ENCODE measurements at regions not wholly inside any gene's neighbourhood (a gene's known extent, or its start where the extent isn't known, plus 50 kb on each side); places are given as distances from the start of the nearest gene placed in this dataset.
A peak's percentile ranks its signal among the peaks of the same experiment; 100 is the strongest.

GRCh38 chr5:8647111-8647510 is 778.2 kb downstream of the MTRR start:
- DNase-seq (ENCODE audit: low read depth), result no peak
- TF ChIP-seq CTCF (IDR thresholded peaks at IDR 0.05; ENCODE audit: low read depth, low read length) (no peak), POLR2A (IDR thresholded peaks at IDR 0.05; ENCODE audit: extremely low read depth, insufficient read length) (no peak), MAX (IDR thresholded peaks at IDR 0.05; ENCODE audit: low read depth, low read length) (no peak), MYC (IDR thresholded peaks at IDR 0.05; ENCODE audit: low read depth, low read length) (no peak)
- H3K4me3 ChIP-seq (ENCODE audit: low read depth, low read length), result no peak overlapping the region

- H3K4me3 ChIP-seq (ENCODE audit: low read depth, low read length), result no peak overlapping the region
- DNase-seq (ENCODE audit: low read depth), result no peak
- no peak for TF ChIP-seq MAX (IDR thresholded peaks at IDR 0.05; ENCODE audit: low read depth, low read length)
- no peak for TF ChIP-seq CTCF (IDR thresholded peaks at IDR 0.05; ENCODE audit: low read depth, low read length)
- TF ChIP-seq MYC (IDR thresholded peaks at IDR 0.05; ENCODE audit: low read depth, low read length), result no peak
- no peak for TF ChIP-seq POLR2A (IDR thresholded peaks at IDR 0.05; ENCODE audit: extremely low read depth, insufficient read length)
These were observed 781.2 kb downstream of the MTRR start for GRCh38 chr5:8650186-8650585.

GRCh38 chr5:8660133-8660893 is 791.4 kb downstream of the MTRR start:
- no peak for DNase-seq (ENCODE audit: low read depth)
- H3K4me3 ChIP-seq (ENCODE audit: low read depth, low read length), result no peak overlapping the region
- TF ChIP-seq MAX (IDR thresholded peaks at IDR 0.05; ENCODE audit: low read depth, low read length) (no peak), CTCF (IDR thresholded peaks at IDR 0.05; ENCODE audit: low read depth, low read length) (no peak), MYC (IDR thresholded peaks at IDR 0.05; ENCODE audit: low read depth, low read length) (no peak), POLR2A (IDR thresholded peaks at IDR 0.05; ENCODE audit: extremely low read depth, insufficient read length) (no peak)

- TF ChIP-seq MAX (IDR thresholded peaks at IDR 0.05; ENCODE audit: low read depth, low read length) (0 out of 2 replicates have a peak, but pooled peaks have one; percentile 14), MYC (IDR thresholded peaks at IDR 0.05; ENCODE audit: low read depth, low read length) (no peak), POLR2A (IDR thresholded peaks at IDR 0.05; ENCODE audit: extremely low read depth, insufficient read length) (no peak), CTCF (IDR thresholded peaks at IDR 0.05; ENCODE audit: low read depth, low read length) (no peak)
- H3K4me3 ChIP-seq (ENCODE audit: low read depth, low read length), result no peak overlapping the region
- DNase-seq (ENCODE audit: low read depth), result no peak
These were observed 794.4 kb downstream of the MTRR start for GRCh38 chr5:8663374-8663773.

GRCh38 chr5:8675182-8675581 is 806.2 kb downstream of the MTRR start:
- DNase-seq (ENCODE audit: low read depth), result no peak
- no peak overlapping the region for H3K4me3 ChIP-seq (ENCODE audit: low read depth, low read length)
- TF ChIP-seq POLR2A (IDR thresholded peaks at IDR 0.05; ENCODE audit: extremely low read depth, insufficient read length), result no peak
- TF ChIP-seq MYC (IDR thresholded peaks at IDR 0.05; ENCODE audit: low read depth, low read length), result no peak
- no peak for TF ChIP-seq MAX (IDR thresholded peaks at IDR 0.05; ENCODE audit: low read depth, low read length)
- no peak for TF ChIP-seq CTCF (IDR thresholded peaks at IDR 0.05; ENCODE audit: low read depth, low read length)
